A549 (cell line): ENCODE measurements at regions not wholly inside any gene's neighbourhood (a gene's known extent, or its start where the extent isn't known, plus 50 kb on each side); places are given as distances from the start of the nearest gene placed in this dataset.

Experiments
- CHD2 ChIP-seq: fragments of 150-350 bp; IDR thresholded peaks from 2 replicates; pipeline ENCODE4 v1.6.1; 2014; ENCODE audit warnings: low read length; ENCODE audit not compliant: partially characterized antibody
- E2F6 ChIP-seq: IDR thresholded peaks from 2 replicates; pipeline ENCODE4 v1.6.1; 2012; ENCODE audit warnings: low read depth, borderline replicate concordance
- EP300 ChIP-seq, 2 experiments: fragments of >200 bp; sonication (Bioruptor Twin); formaldehyde crosslinking; IDR thresholded peaks; 2 replicates in 1 of 2; 3 replicates in 1 of 2; pipeline ENCODE4 v1.6.1; 2016 to 2017
- KDM1A ChIP-seq: fragments of 200-600 bp; sonication (generic); IDR thresholded peaks from 2 replicates; pipeline ENCODE4 v1.6.1; 2016; ENCODE audit warnings: low read depth, mild to moderate bottlenecking
- MAFK ChIP-seq: fragments of 450-650 bp; IDR thresholded peaks from 2 replicates; pipeline ENCODE4 v1.6.1; 2014; ENCODE audit not compliant: partially characterized antibody
- MAZ ChIP-seq: fragments of 150-350 bp; IDR thresholded peaks from 2 replicates; pipeline ENCODE4 v1.6.1; 2014; ENCODE audit warnings: antibody characterized with exemption, low read depth, low read length, borderline replicate concordance
- POLR2A ChIP-seq: IDR thresholded peaks from 2 replicates; pipeline ENCODE4 v1.6.1; 2012; ENCODE audit warnings: mild to moderate bottlenecking, low read length
- ZFP36 ChIP-seq: fragments of 450-650 bp; IDR thresholded peaks from 2 replicates; pipeline ENCODE4 v1.6.1; 2014; ENCODE audit warnings: borderline replicate concordance; ENCODE audit not compliant: partially characterized antibody
- TF ChIP-seq, protein P1 (sequence below): fragments of >200 bp; sonication (Bioruptor Twin); formaldehyde crosslinking; IDR thresholded peaks from 3 replicates; pipeline ENCODE4 v1.5.1; 2016
- TF ChIP-seq, protein P2 (sequence below): fragments of 200-600 bp; sonication (generic); IDR thresholded peaks from 2 replicates; pipeline ENCODE4 v1.6.1; 2016; ENCODE audit warnings: antibody characterized with exemption, mild to moderate bottlenecking, moderate library complexity

GRCh38 chr20:40442181-40442963 is 246.7 kb downstream of the MAFB start:
- TF ChIP-seq, protein P1, sequence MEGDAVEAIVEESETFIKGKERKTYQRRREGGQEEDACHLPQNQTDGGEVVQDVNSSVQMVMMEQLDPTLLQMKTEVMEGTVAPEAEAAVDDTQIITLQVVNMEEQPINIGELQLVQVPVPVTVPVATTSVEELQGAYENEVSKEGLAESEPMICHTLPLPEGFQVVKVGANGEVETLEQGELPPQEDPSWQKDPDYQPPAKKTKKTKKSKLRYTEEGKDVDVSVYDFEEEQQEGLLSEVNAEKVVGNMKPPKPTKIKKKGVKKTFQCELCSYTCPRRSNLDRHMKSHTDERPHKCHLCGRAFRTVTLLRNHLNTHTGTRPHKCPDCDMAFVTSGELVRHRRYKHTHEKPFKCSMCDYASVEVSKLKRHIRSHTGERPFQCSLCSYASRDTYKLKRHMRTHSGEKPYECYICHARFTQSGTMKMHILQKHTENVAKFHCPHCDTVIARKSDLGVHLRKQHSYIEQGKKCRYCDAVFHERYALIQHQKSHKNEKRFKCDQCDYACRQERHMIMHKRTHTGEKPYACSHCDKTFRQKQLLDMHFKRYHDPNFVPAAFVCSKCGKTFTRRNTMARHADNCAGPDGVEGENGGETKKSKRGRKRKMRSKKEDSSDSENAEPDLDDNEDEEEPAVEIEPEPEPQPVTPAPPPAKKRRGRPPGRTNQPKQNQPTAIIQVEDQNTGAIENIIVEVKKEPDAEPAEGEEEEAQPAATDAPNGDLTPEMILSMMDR: no peak
- TF ChIP-seq, protein P2, sequence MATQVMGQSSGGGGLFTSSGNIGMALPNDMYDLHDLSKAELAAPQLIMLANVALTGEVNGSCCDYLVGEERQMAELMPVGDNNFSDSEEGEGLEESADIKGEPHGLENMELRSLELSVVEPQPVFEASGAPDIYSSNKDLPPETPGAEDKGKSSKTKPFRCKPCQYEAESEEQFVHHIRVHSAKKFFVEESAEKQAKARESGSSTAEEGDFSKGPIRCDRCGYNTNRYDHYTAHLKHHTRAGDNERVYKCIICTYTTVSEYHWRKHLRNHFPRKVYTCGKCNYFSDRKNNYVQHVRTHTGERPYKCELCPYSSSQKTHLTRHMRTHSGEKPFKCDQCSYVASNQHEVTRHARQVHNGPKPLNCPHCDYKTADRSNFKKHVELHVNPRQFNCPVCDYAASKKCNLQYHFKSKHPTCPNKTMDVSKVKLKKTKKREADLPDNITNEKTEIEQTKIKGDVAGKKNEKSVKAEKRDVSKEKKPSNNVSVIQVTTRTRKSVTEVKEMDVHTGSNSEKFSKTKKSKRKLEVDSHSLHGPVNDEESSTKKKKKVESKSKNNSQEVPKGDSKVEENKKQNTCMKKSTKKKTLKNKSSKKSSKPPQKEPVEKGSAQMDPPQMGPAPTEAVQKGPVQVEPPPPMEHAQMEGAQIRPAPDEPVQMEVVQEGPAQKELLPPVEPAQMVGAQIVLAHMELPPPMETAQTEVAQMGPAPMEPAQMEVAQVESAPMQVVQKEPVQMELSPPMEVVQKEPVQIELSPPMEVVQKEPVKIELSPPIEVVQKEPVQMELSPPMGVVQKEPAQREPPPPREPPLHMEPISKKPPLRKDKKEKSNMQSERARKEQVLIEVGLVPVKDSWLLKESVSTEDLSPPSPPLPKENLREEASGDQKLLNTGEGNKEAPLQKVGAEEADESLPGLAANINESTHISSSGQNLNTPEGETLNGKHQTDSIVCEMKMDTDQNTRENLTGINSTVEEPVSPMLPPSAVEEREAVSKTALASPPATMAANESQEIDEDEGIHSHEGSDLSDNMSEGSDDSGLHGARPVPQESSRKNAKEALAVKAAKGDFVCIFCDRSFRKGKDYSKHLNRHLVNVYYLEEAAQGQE: no peak
- no peak for TF ChIP-seq KDM1A
- no peak for TF ChIP-seq E2F6
- TF ChIP-seq ZFP36: no peak
- TF ChIP-seq POLR2A: no peak
- TF ChIP-seq MAFK: no peak
- no peak for TF ChIP-seq CHD2
- no peak for TF ChIP-seq MAZ
- no peak for TF ChIP-seq EP300 (IDR thresholded peaks at IDR 0.05)
